ENCODE measurements at regions not wholly inside any gene's neighbourhood (a gene's known extent, or its start where the extent isn't known, plus 50 kb on each side); places are given as distances from the start of the nearest gene placed in this dataset.

- TF ChIP-seq ZNF462 (CRISPR knock-in tag; IDR thresholded peaks at IDR 0.05) (no peak), EZH2phosphoT487 (IDR thresholded peaks at IDR 0.05; ENCODE audit: unreplicated experiment) (no peak), NANOG (IDR thresholded peaks at IDR 0.05; ENCODE audit: borderline replicate concordance) (no peak), ZNF331 (CRISPR knock-in tag; IDR thresholded peaks at IDR 0.05; ENCODE audit: low read depth) (no peak), JUNB (IDR thresholded peaks at IDR 0.05; ENCODE audit: unreplicated experiment) (no peak), ETS1 (IDR thresholded peaks at IDR 0.05) (no peak), ZNF114 (CRISPR knock-in tag; IDR thresholded peaks at IDR 0.05) (no peak), STAT1 (IDR thresholded peaks at IDR 0.05; ENCODE audit: unreplicated experiment) (no peak)
Measured at GRCh38 chr1:170231662-170232061, 85.9 kb downstream of the NTMT2 start (continued).

GRCh38 chr1:170238704-170239391 lies 93.1 kb downstream of the NTMT2 start:
- no peaks in the 10 kb centered on the region for H3K36me3 ChIP-seq (ENCODE audit: insufficient read depth)
- H3K9me3 Mint-ChIP-seq: no peaks in the 10 kb centered on the region
- H3K27ac Mint-ChIP-seq: no peak overlapping the region
- no peak overlapping the region for H3K27ac ChIP-seq (ENCODE audit: low read depth)
- H3K4me2 ChIP-seq: no peak overlapping the region
- no peaks in the 10 kb centered on the region for H3K27me3 Mint-ChIP-seq (ENCODE audit: insufficient read depth, low read depth, poor library complexity)
- H4K20me1 ChIP-seq (replicated peaks; ENCODE audit: insufficient read depth): no peaks in the 10 kb centered on the region
- H3K4me1 ChIP-seq (ENCODE audit: insufficient read depth): no peaks in the 10 kb centered on the region
- no peaks in the 10 kb centered on the region for H3K9me2 ChIP-seq (ENCODE audit: insufficient read depth)
- H3K79me2 ChIP-seq (replicated peaks; ENCODE audit: insufficient read depth): no peaks in the 10 kb centered on the region
- no peaks in the 10 kb centered on the region for H3F3A ChIP-seq (replicated peaks; ENCODE audit: low read depth)
- peak overlapping the region; percentile 89 for H2AFZ ChIP-seq
- no peak overlapping the region for H3K4me3 Mint-ChIP-seq
- no peak overlapping the region for H3K4me3 ChIP-seq
- H3K36me3 Mint-ChIP-seq (ENCODE audit: low read depth): no peaks in the 10 kb centered on the region
- H3K27me3 ChIP-seq (ENCODE audit: insufficient read depth): no peaks in the 10 kb centered on the region
- no peak for ATAC-seq
- DNase-seq (ENCODE audit: low spot score): peak; percentile 3
- H3K4me1 Mint-ChIP-seq: peaks cover 2% of the 10 kb centered on the region; the same call in 1 of the 3 replicates
- TF ChIP-seq NANOG (IDR thresholded peaks at IDR 0.05; ENCODE audit: borderline replicate concordance): no peak
- no peak for TF ChIP-seq ETS1 (IDR thresholded peaks at IDR 0.05)
- TF ChIP-seq, protein P1, sequence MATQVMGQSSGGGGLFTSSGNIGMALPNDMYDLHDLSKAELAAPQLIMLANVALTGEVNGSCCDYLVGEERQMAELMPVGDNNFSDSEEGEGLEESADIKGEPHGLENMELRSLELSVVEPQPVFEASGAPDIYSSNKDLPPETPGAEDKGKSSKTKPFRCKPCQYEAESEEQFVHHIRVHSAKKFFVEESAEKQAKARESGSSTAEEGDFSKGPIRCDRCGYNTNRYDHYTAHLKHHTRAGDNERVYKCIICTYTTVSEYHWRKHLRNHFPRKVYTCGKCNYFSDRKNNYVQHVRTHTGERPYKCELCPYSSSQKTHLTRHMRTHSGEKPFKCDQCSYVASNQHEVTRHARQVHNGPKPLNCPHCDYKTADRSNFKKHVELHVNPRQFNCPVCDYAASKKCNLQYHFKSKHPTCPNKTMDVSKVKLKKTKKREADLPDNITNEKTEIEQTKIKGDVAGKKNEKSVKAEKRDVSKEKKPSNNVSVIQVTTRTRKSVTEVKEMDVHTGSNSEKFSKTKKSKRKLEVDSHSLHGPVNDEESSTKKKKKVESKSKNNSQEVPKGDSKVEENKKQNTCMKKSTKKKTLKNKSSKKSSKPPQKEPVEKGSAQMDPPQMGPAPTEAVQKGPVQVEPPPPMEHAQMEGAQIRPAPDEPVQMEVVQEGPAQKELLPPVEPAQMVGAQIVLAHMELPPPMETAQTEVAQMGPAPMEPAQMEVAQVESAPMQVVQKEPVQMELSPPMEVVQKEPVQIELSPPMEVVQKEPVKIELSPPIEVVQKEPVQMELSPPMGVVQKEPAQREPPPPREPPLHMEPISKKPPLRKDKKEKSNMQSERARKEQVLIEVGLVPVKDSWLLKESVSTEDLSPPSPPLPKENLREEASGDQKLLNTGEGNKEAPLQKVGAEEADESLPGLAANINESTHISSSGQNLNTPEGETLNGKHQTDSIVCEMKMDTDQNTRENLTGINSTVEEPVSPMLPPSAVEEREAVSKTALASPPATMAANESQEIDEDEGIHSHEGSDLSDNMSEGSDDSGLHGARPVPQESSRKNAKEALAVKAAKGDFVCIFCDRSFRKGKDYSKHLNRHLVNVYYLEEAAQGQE (IDR thresholded peaks at IDR 0.05; ENCODE audit: unreplicated experiment): no peak
- TF ChIP-seq ZNF114 (CRISPR knock-in tag; IDR thresholded peaks at IDR 0.05): no peak
- no peak for TF ChIP-seq POLR2AphosphoS5 (IDR thresholded peaks at IDR 0.05; ENCODE audit: low read depth)
- TF ChIP-seq CREB1 (CRISPR knock-in tag; IDR thresholded peaks at IDR 0.05; ENCODE audit: low read depth): no peak
- TF ChIP-seq EZH2 (IDR thresholded peaks at IDR 0.05; ENCODE audit: low read depth, unreplicated experiment): no peak
- TF ChIP-seq STAT1 (IDR thresholded peaks at IDR 0.05; ENCODE audit: unreplicated experiment): no peak
- no peak for TF ChIP-seq ZNF331 (CRISPR knock-in tag; IDR thresholded peaks at IDR 0.05; ENCODE audit: low read depth)
